ENCODE measurements at regions not wholly inside any gene's neighbourhood (a gene's known extent, or its start where the extent isn't known, plus 50 kb on each side); places are given as distances from the start of the nearest gene placed in this dataset.

DNA sequence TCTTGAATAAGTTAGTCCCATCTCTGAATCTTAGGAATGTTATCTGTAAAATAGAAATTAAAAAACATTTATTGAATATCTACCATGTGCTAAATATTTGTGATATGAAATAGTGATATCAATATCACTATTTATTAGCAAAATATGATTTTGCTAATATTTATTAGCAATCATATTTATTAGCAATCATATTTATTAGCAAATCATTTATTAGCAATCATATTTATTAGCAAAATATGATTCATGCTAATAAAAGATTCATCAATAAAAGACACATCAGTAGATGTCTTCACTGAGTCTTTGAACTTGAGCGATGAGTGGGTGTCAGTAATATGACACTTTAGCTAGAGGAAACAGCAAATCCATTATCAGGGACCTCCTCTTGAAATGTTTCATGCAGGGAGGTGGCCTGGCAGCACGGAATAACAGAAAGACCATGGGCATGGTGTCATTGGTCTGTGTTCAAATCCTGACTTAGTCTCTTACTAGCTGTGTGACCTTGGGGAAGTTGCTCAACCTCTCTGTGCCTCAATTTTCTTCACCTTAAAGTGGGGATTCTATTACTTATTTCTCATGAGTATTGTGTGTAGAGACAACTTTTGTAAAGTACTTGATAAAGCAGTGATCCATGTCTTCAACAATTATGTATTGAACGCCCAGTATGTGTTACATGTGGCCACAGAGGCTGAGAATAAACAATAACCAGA lies 456.2 kb upstream of the MEX3C start:
- DNase-seq (ENCODE audit: low read depth) = no peak

GRCh38 chr18:51654488-51655326 lies 457.2 kb upstream of the MEX3C start:
- no peak for DNase-seq (ENCODE audit: low read depth)

GRCh38 chr18:51655327-51655698 lies 457.8 kb upstream of the MEX3C start:
- DNase-seq (ENCODE audit: low read depth) = no peak

- DNase-seq (ENCODE audit: low read depth) = no peak
Measured at GRCh38 chr18:51656249-51656648, 458.8 kb upstream of the MEX3C start.

- no peak for DNase-seq (ENCODE audit: low read depth)
Measured at GRCh38 chr18:51658436-51658835, 461.0 kb upstream of the MEX3C start.

DNA sequence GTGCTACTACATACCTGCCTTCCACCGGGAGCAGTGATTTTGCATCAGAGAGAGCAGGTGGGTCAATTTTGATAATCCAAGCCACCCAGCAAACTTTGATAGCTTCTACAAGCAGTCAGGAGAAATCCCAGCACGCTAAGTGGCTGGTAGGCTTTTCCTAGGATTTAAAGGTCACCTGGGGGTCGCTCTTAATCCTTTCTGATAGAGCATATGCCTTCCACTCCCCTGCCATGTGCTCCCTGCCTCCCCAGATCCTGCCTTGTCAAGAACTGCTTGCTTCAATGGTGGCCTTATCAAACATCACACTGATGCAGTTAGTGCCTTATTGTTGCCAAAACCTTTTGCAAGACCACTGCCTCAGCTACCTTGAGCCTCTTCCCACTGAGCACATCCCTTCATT lies 462.3 kb upstream of the MEX3C start:
- DNase-seq (ENCODE audit: low read depth) = no peak

- no peak for DNase-seq (ENCODE audit: low read depth)
Measured at GRCh38 chr18:51660188-51660715, 462.8 kb upstream of the MEX3C start.

DNA sequence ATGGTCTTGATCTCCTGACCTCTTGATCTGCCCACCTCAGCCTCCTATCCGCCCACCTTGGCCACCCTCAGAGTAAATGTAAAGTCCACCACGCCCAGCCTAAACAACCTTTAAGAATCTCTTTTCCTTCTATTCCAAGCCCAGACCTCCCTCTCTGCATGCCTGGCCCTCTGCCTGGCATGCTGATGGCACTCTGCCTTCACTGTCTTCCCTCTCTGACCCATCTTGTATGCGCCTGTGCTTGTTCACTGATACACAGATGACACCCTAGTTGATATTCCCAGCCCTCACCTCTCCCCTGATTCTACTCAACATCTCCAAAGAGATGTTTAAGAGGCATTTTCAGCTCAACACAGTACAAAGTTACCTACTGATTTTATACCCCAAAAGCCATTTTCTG lies 466.8 kb upstream of the MEX3C start:
- DNase-seq (ENCODE audit: low read depth) = no peak

- peak; percentile 7 for DNase-seq (ENCODE audit: low read depth)
Measured at GRCh38 chr18:51666763-51667191, 469.3 kb upstream of the MEX3C start.

DNA sequence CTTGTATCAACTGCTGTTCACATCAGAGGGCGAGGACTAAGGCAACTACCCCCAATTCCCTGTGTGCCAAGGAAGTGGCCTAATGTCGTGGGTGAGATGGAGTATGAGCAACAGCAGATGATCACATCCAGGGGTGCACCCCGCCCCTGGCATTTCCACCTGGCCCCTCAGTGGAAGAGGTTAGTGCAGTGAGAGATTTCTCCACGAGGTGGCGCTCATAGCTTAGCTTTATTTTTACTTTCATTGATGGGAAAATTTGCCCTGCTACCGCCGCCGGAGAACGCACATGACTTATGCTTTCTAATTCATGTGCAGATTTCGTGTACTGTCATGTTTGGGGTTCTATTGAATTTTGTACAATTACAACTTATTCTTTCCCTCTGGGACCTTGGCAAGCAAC lies 470.6 kb upstream of the MEX3C start:
- peak; percentile 6 for DNase-seq (ENCODE audit: low read depth)

DNA sequence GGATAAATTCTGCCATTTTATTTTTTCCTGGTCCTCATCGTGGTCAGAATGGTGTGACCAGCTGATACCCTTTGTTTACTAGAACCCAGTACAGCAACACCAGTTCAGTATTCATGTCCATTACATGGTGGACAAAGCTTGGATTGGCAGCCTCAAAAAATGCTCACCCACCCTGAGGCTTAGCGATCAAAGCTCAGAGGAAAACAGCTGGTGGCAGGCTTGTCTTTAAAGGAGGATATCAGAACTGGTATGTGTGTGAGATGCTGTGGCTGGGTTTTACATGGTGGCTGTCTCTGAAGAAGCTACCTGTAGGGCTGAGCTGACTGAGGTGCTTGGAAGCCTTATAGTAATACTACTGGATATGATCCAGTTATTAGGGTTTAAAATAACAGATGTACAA lies 471.1 kb upstream of the MEX3C start:
- DNase-seq (ENCODE audit: low read depth) = no peak

- DNase-seq (ENCODE audit: low read depth) = no peak
Measured at GRCh38 chr18:51686590-51686989, 489.1 kb upstream of the MEX3C start.

DNA sequence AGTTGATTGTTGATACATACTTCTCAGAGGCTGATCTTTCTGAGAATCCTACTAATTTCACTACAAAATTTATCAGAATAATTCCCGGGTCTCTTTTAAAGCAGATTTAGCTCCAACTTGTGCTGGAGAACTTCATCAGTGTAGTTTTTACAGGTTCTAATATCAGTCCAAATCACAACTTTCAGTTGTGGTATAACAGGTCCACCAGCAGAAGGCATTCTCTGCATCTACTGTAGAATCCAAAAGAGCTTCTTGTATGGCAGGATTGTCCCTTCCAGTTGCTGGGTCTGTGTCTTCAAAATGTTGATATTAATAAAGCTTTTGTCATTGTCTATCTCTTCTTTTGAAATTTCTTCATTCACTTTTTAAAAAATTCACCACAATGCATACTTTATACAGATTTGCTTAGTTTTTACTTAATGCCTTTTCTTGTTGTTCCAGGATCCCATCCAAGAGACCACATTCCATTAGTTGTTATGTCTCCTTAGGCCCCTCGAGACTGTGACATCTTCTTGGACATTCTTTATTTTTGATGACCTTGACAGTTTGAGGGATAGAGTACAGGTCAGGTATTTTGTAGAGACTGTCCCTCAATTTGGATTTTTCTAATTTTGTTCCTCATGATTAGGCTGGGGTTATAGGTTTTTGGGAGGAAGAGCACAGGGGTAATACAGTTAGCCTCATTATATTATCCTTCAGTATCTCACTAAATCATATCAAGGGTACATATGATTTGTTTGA lies 490.5 kb upstream of the MEX3C start:
- no peak for DNase-seq (ENCODE audit: low read depth)

GRCh38 chr18:51692612-51693011 lies 495.1 kb upstream of the MEX3C start:
- no peak for DNase-seq (ENCODE audit: low read depth)

GRCh38 chr18:51711298-51711889 lies 513.9 kb upstream of the MEX3C start:
- DNase-seq (ENCODE audit: low read depth) = no peak

DNA sequence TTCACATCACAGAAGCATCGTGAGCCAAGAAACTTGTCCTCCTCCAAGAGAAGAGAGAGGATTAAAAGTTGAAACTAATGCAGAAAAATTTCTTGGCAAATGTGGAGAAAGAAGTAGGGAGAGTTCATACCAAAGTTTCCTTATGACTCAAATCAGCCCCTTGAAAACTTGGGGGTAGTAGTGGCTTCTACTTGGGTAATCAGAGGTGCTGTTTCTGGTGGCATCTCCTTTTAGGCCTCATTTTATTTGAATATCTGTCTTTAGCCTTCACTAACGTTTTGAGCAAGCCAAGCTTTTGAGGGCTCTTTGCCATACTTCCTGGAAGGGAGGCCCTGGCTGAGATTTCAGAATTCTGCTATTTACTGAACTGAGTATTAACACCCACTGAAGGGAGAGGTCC lies 515.3 kb upstream of the MEX3C start:
- no peak for DNase-seq (ENCODE audit: low read depth)

DNA sequence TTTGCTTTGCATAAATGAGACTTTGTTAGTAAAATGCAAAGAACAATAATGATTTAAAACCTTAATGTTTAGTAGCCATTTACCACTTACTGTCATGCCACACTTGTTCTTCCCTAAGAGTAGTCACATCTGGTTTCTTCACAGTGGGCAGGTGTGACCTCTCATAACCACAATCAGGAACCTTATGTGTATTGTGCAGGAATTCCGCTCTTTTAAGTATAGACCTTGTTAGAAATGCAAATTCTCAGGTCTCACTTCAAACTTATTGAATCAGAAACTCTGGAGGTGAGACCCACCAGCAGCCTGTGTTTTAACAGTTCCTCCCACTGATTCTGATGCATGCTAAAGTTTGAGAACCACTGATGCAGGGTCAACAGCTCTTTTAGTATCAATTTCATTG lies 518.8 kb upstream of the MEX3C start:
- DNase-seq (ENCODE audit: low read depth) = no peak

DNA sequence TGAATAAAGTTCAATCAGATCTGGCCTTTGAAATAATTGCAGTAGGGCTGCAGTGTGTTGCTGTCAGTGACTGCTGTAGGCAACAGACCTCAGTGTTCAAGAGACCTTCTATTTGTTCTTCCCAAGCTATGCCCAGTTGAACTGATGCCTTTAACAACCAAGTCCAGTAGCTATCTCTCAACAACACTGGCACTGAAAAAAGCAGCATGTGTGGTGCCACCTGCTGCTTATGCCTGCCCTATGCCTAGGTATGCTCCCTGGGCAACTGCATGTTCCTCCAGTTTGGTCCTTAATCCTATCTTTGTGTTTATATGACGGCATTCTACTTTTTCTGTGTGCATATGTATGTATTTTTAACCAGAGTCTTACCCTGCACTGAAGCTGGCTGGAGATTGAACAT lies 523.9 kb upstream of the MEX3C start:
- DNase-seq (ENCODE audit: low read depth) = no peak

DNA sequence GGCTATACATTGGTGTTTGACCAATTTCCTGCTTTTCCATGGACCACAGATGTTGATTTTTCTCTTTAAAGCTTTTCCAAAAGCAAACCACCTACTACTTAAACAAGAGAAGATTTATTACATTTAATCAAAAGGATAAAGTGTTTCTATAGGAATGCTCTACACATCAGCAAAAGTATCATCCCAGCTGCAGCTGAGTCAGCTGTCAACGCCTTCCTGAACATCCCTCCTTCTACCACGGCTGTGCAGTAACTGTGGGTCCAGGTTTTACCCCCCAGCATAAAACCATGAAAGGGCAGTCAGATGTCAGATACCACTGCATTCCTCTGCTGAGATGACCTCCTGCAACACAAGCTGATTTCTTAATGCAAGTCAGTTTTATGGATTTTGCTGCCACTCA lies 524.5 kb upstream of the MEX3C start:
- no peak for DNase-seq (ENCODE audit: low read depth)

DNA sequence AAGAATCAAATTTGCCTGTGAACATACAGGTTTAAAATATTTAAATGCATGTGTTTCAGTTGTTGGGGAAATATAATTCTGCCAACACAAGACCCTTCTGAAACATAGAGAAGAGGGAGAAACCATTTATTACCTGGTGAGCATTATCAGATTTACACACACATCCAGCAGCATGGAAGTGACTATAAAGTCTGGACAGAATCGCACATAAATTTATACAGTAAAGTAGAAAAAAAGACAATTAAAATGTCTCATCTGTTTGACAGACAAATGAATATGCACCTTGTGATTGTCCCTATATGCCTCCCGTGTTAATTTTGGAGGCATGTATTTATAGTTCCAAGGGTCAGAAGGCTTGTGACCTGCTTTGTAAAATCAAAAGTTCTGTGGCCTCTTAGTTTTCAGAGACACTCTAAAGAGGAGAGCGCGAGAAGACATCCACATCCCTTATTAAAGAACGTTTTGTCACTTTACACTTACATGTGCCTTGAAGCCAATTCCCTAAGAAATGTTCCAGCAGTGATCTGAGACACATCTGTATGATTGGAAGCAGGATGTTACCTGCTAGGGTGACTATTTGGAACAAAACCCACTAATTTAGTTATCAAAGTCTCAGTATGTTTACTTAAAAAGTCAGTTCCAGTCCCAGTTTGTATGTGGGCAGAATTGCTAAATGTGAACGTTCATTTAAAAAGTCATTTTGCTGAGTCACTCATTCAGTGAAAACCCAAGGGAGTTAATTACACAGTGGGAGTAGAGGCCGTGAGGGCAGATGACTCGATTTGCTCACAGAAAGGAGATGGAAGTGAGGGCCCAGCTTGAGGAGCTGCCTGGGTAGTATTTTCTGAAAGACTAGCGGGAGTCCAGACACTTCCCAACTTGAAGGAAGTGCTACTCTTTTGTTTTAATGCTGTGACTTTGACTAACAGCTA lies 527.6 kb upstream of the MEX3C start:
- DNase-seq (ENCODE audit: low read depth) = no peak

- DNase-seq (ENCODE audit: low read depth) = no peak
Measured at GRCh38 chr18:51726614-51727013, 529.1 kb upstream of the MEX3C start.

All from iris pigment epithelial cell (primary cell).